Upper lobe of left lung (tissue), 4 donors: ENCODE measurements at regions not wholly inside any gene's neighbourhood (a gene's known extent, or its start where the extent isn't known, plus 50 kb on each side); places are given as distances from the start of the nearest gene placed in this dataset.

Experiments
- CTCF ChIP-seq, 6 experiments: fragments of 450-650 bp in 4 of 6; fragments of 200-600 bp in 2 of 6; sonication (generic) in 2 of 6; IDR thresholded peaks; one replicate each; pipeline ENCODE4 v1.5.1; 2016 to 2019; ENCODE audit warnings: antibody characterized with exemption in 6 of 6
- EP300 ChIP-seq, 4 donors: sonication (generic); formaldehyde crosslinking; IDR thresholded peaks; one replicate each; pipeline ENCODE4 v1.5.1; 2017; ENCODE audit warnings: antibody characterized with exemption in 4 of 4, control low read depth in 2 of 4
- POLR2A ChIP-seq, 4 donors: fragments of 450-650 bp; IDR thresholded peaks; one replicate each; pipeline ENCODE4 v1.5.1; 2016 to 2017; ENCODE audit warnings: antibody characterized with exemption in 4 of 4, mild to moderate bottlenecking in 2 of 4
- POLR2AphosphoS5 ChIP-seq, 2 donors: sonication (generic); formaldehyde crosslinking; IDR thresholded peaks; one replicate each; pipeline ENCODE4 v1.5.1; 2017; ENCODE audit warnings: antibody characterized with exemption in 2 of 2

GRCh38 chr18:34609986-34610648, 100.0 kb upstream of the DTNA start:
- no peak for TF ChIP-seq CTCF (IDR thresholded peaks at IDR 0.05)
- TF ChIP-seq EP300 (IDR thresholded peaks at IDR 0.05) = no peak
- TF ChIP-seq POLR2AphosphoS5 (IDR thresholded peaks at IDR 0.05) = no peak
- TF ChIP-seq POLR2A (IDR thresholded peaks at IDR 0.05) = no peak
